CD4-positive, alpha-beta T cell treated with Interleukin-10 for 1 hour (primary cell): ENCODE measurements at regions not wholly inside any gene's neighbourhood (a gene's known extent, or its start where the extent isn't known, plus 50 kb on each side); places are given as distances from the start of the nearest gene placed in this dataset.

Experiments
- DNase-seq: peaks from one replicate; pipeline ENCODE4 v3.0.0-alpha.2; 2020

DNA sequence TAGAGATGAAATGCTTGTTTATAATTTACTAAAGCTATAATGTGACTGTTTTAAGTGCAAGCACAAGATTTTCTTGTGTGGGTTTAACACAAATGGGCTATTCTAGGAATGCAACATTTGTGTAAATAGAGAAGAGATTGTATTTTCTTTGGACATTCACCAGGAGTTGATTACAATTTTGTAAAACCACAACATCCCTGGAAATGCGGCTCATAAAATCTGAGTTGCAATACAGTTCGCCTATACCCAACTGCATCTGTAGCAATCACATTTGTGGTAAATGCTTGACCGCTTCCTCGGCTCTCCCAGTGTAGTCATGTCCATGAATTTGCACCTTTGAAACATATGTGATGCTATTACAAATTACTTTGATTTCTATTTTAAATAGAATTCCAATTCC, 348.7 kb upstream of the CDH20 start:
- no peak for DNase-seq

- no peak for DNase-seq
Observed at GRCh38 chr18:60987963-60988362, 345.3 kb upstream of the CDH20 start.

GRCh38 chr18:60996326-60996725, 336.9 kb upstream of the CDH20 start:
- no peak for DNase-seq

DNA sequence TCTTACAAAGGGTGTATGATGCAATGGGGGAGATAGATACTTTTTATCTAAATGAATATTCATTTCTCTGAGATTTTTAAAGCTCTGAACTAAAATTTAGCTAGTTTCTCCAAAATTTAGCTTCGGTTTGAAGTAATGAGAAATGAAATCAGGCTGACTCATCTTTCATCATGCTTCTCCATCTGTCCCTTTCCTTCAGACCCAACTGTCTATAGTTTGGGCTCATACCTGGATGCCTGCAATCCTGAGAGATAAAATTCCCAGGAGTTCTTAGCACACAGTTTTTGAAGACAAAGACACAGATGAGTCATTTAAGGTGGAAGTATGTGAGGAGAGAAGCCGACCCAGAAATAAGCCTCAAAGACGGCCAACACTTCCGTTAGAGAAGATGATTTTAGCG, 336.4 kb upstream of the CDH20 start:
- DNase-seq, result no peak

- no peak for DNase-seq
Observed at GRCh38 chr18:61001138-61001537, 332.1 kb upstream of the CDH20 start.

DNA sequence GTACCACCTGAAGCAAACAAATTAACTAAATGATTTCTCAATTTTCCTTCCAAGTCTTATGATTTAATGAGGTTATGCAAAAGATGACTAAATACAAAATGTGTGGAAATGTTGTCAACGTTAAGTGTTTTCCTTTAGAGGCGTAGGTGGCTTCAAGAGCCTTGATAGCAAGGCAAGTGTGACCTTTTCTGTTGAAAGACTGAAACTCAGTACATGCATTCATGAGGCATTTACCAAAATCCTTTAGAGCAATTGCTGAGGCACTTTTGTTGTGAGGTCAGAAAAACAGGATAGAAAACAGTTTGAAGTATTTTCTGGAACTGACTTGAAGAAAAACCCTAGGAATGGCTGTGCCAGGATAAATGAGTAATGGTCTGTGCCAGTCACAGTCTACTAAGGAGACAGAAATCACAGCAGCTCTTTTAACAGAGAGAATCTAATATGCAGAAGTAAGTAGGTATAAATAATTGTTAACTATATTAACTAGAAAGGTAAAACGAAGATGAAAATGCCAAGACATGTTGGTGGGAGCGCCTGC, 326.5 kb upstream of the CDH20 start:
- DNase-seq, result no peak

GRCh38 chr18:61019338-61020301, 313.6 kb upstream of the CDH20 start:
- DNase-seq, result no peak

DNA sequence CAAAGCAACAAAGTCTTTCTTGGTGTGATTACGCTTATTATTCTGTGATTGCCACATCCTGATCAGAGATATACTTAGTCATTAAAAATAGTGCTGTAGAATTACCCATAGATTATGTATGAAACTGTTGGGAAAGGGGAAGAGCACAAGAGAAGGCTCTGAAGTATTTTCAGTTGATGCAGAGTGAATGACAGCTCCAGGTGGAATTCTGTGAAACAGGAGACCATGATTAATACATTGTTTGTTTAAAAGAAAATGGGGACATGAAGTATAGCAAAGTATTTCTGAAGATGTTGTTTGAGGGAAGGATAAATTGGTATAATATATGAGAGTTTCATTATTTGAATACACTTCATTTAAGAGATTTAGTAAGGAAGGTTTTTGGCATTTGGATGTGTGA, 307.6 kb upstream of the CDH20 start:
- DNase-seq, result no peak

- DNase-seq, result no peak
Observed at GRCh38 chr18:61031626-61032025, 301.6 kb upstream of the CDH20 start.

- no peak for DNase-seq
Observed at GRCh38 chr18:61034580-61034979, 298.6 kb upstream of the CDH20 start.

DNA sequence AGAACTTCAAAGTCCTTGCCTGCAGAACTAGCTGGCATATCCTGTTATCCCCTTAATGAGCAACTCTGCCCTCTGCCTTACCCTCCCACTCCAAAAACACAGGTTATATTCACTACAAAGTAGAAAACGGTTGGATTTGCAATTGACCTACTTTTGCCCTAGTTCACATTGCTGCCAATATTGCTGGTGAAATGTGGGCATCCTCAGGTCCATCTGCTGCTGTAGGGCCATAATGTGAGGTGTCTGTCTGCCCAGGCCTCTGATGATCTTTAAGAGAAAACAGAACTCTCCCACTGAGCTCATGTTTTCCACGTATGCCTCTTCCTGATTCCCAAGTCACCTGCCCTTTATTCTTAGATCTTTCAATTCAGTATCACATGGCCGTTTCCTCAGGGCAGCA, 294.0 kb upstream of the CDH20 start:
- DNase-seq, result no peak

- no peak for DNase-seq
Observed at GRCh38 chr18:61047794-61048193, 285.4 kb upstream of the CDH20 start.

GRCh38 chr18:61057443-61057842, 275.8 kb upstream of the CDH20 start:
- no peak for DNase-seq

DNA sequence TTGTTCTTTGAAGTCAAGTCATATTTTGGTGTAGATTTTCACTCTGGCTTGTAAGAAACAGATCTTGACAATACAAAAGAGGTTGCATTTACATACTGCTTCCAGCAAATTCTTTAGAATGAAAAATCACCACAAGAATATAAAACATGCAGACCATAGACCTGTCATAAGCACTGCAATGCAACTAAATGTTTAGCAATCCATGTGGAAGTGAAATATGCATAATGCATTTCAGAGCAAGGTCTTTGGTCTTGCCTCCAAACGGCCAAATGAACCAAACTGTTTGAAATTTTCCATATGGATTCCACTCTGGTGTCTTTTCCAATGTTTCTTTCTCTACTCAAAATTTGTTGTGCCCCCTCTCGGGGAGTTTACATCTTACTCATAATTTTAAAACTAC, 271.0 kb upstream of the CDH20 start:
- DNase-seq, result no peak

DNA sequence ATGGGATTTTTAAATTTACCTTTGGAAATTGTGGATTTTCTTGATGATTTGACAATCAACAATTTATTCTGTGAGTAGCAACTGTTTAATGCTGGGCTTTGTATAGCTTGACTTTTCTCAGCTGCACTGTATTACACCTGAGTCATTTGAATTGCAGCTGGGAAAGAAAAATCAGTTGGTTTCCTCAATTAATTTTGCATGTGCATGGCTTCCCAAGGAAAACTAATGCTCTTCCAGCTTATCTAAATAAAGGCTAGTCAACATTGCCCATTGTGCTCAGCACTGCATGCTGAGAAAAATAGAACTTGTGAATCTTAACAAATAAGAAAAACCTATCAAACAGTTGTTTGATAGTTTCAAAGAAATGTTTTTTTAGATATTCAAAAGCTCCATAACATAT, 268.3 kb upstream of the CDH20 start:
- no peak for DNase-seq

DNA sequence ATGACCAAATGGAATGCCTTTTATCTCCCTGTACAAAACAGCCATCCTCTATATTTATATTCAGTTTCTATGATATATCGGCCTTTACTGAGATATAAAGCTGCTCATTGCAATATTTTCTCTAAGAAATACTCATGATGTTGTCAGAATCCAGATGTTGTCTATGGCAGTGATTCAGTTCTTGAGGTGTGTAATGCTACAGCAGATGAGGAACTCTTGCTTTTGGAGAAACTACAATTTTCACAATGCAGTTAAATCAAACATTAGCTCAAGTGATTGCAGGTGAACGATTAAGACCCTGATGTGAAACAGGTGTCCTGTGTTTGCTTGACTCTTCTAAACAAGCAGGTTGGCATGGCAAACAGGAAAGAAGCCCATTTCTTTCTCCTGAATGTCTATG, 256.2 kb upstream of the CDH20 start:
- no peak for DNase-seq

GRCh38 chr18:61079714-61080113, 253.5 kb upstream of the CDH20 start:
- no peak for DNase-seq

- no peak for DNase-seq
Observed at GRCh38 chr18:61080954-61081528, 252.2 kb upstream of the CDH20 start.

DNA sequence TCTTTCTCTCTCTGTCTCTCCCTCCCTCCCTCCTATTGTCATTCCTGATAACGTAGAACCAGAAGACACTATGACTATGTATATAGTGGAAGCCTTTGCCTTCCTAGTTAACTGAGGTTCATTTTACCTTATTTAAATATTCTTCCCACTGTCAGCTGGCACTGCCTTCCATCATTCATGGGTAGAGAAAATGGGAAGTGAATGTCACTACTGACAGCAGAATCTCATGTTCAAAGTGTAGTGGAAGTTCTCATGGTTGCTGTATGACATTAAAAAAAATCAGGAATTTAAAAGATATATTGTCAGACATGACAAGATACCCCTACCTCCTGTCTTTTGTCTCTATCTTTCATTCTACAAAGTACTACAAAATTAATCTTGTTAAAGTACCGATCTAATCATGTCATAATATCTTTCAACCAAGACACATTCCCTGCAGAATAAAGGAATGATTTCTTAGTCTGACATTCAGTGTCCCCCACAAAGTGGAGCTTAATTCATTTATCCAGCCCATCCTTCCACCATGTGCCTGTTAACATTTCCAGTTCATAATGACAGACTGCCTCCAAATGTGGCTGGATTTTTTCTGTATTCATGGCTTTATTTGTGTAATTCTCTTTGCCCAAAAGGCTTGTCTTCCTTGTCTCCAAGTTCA, 250.1 kb upstream of the CDH20 start:
- DNase-seq, result no peak

- DNase-seq, result no peak
Observed at GRCh38 chr18:61085036-61085435, 248.2 kb upstream of the CDH20 start.

DNA sequence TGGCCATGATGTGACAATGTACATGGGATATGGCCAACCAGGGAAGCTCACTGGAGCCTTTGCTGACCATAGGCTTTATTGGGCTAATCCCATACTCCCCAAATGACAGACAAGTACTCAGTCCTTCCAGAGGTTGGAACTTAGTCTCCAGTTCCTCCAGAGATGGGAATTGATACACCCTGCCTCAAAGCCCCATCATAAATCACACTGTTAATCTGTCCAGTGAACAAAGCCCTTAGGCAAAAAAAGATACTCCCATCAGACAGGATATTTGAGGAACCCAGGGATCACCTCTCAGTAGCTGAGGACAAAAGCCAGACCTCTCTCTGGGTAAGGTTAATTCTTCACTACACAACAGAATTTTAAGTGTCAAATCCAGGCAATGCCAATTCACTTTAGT, 247.5 kb upstream of the CDH20 start:
- no peak for DNase-seq

DNA sequence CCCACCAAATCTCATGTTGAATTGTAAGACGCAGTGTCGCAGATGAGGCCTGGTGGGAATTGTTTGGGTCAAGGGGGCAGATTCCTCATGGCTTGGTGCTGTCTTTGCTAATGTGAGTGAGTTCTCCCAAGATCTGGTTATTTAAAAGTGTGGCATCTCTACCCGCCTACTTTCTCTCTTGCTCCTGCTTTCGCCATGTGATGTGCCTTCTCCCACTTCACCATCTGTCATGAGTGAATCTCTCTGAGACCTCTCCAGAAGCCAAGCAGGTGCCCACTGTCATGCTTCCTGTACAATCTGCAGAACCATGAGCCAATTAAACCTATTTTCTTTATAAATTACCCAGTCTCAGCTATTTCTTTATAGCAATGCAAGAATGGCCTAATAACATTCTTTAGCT, 246.6 kb upstream of the CDH20 start:
- no peak for DNase-seq

DNA sequence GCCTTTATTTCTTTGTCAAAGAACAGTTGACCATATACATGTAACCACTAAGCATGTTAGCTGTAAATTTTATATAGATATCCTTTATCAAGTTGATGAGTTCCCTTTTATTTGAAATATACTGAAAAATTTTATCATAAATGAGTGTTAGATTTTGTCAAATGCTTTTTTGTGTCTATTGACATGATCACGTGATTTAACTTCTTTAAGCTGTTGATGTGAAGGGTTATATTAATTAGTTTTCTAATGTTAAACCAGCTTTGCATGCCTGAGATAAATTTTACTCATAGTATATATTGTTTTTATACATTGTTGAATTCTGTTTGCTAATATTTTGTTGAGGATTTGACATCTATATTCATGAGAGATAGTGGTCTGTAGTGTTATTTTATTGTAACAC, 241.9 kb upstream of the CDH20 start:
- DNase-seq, result no peak

DNA sequence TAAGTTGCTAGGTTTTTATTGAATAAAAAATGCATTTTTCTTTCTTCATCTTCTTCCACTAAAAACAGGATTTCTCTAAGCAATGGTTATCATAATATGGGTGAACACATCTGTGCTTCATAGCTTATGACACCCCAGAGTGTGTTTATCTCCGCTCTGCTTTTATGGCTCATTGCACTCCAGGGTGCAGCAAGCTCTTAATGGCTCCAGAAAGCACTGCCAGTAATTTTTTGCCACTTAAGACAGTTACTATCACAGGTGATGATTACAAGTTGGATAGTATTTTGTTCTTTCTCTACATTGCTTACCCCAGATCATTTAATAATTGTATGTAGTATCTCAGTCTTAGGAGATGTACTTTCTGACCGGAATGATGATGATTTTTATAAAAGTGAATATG, 239.3 kb upstream of the CDH20 start:
- DNase-seq, result no peak
